Liver (tissue), 8 donors: ENCODE measurements at regions not wholly inside any gene's neighbourhood (a gene's known extent, or its start where the extent isn't known, plus 50 kb on each side); places are given as distances from the start of the nearest gene placed in this dataset.
A peak's percentile ranks its signal among the peaks of the same experiment; 100 is the strongest.

Source experiments
- DNase-seq: peaks from one replicate; pipeline ENCODE4 v3.0.0-alpha.2; 2017; ENCODE audit warnings: low spot score
- H3K27ac ChIP-seq, 2 donors: one replicate each; pipeline ENCODE4 v1.7.0; 2013; ENCODE audit warnings: inconsistent platforms in 2 of 2, low read length in 2 of 2, control low read depth in 1 of 2, low read depth in 1 of 2, mild to moderate bottlenecking in 1 of 2
- H3K27me3 ChIP-seq, 4 donors: one replicate each; pipeline versions ENCODE4 v1.6.1 to v1.7.0; 2013; ENCODE audit warnings: low read length in 3 of 4, inconsistent platforms in 1 of 4, mild to moderate bottlenecking in 1 of 4, moderate library complexity in 1 of 4; ENCODE audit not compliant: control insufficient read depth in 4 of 4, insufficient read depth in 4 of 4
- H3K36me3 ChIP-seq, 4 donors: one replicate each; pipeline versions ENCODE4 v1.6.1 to v1.7.0; 2013; ENCODE audit warnings: low read length in 3 of 4, mild to moderate bottlenecking in 3 of 4, low read depth in 1 of 4, moderate library complexity in 1 of 4; ENCODE audit not compliant: control insufficient read depth in 4 of 4, insufficient read depth in 3 of 4
- H3K4me1 ChIP-seq, 4 donors: one replicate each; pipeline versions ENCODE4 v1.6.1 to v1.7.0; 2013; ENCODE audit warnings: low read length in 3 of 4, mild to moderate bottlenecking in 3 of 4, moderate library complexity in 1 of 4; ENCODE audit not compliant: control insufficient read depth in 4 of 4, insufficient read depth in 4 of 4
- H3K4me3 ChIP-seq, 3 donors: one replicate each; pipeline versions ENCODE4 v1.6.1 to v1.7.0; 2013; ENCODE audit warnings: low read length in 3 of 3, control low read depth in 1 of 3, low read depth in 1 of 3, mild to moderate bottlenecking in 1 of 3
- H3K9ac ChIP-seq, 2 donors: one replicate each; pipeline ENCODE4 v1.7.0; 2013; ENCODE audit warnings: low read length in 2 of 2, mild to moderate bottlenecking in 2 of 2, moderate library complexity in 2 of 2, control low read depth in 1 of 2, low read depth in 1 of 2
- H3K9me3 ChIP-seq, 4 donors: one replicate each; pipeline versions ENCODE4 v1.6.1 to v1.7.0; 2013; ENCODE audit warnings: low read length in 3 of 4; ENCODE audit not compliant: control insufficient read depth in 4 of 4
- ATF3 ChIP-seq: IDR thresholded peaks from 2 replicates; pipeline ENCODE4 v1.6.1; 2016; ENCODE audit warnings: antibody characterized with exemption
- CTCF ChIP-seq: fragments of 150-350 bp; IDR thresholded peaks from 2 replicates; pipeline ENCODE4 v1.5.1; 2017; ENCODE audit warnings: improper control_type of control experiment, low read depth, low read length; ENCODE audit not compliant: missing input control
- EGR1 ChIP-seq, 2 donors: IDR thresholded peaks; 2 replicates each; pipeline ENCODE4 v1.6.1; 2016 to 2018; ENCODE audit warnings: antibody characterized with exemption in 2 of 2, low read depth in 2 of 2
- FOXA1 ChIP-seq: IDR thresholded peaks from 2 replicates; pipeline ENCODE4 v1.6.1; 2016; ENCODE audit warnings: antibody characterized with exemption
- FOXA2 ChIP-seq: IDR thresholded peaks from 2 replicates; pipeline ENCODE4 v1.6.1; 2016; ENCODE audit warnings: antibody characterized with exemption
- GABPA ChIP-seq, 2 donors: IDR thresholded peaks in 1 of 2; conservative IDR thresholded peaks in 1 of 2; 2 replicates each; pipeline ENCODE4 v1.6.1; 2016; ENCODE audit warnings: antibody characterized with exemption in 2 of 2, mild to moderate bottlenecking in 1 of 2, moderate library complexity in 1 of 2
- HNF4A ChIP-seq, 2 donors: conservative IDR thresholded peaks; 2 replicates each; pipeline ENCODE4 v1.6.1; 2016; ENCODE audit warnings: antibody characterized with exemption in 2 of 2, mild to moderate bottlenecking in 2 of 2
- HNF4G ChIP-seq: IDR thresholded peaks from 2 replicates; pipeline ENCODE4 v1.6.1; 2016; ENCODE audit warnings: antibody characterized with exemption
- JUND ChIP-seq, 2 donors: IDR thresholded peaks; 2 replicates each; pipeline ENCODE4 v1.6.1; 2016; ENCODE audit warnings: antibody characterized with exemption in 2 of 2
- MAX ChIP-seq: IDR thresholded peaks from 2 replicates; pipeline ENCODE4 v1.6.1; 2016; ENCODE audit warnings: antibody characterized with exemption
- NR2F2 ChIP-seq: IDR thresholded peaks from 2 replicates; pipeline ENCODE4 v1.6.1; 2016; ENCODE audit warnings: antibody characterized with exemption
- RAD21 ChIP-seq, 2 donors: IDR thresholded peaks; 2 replicates each; pipeline ENCODE4 v1.6.1; 2016; ENCODE audit warnings: antibody characterized with exemption in 2 of 2, mild to moderate bottlenecking in 2 of 2
- REST ChIP-seq: IDR thresholded peaks from 2 replicates; pipeline ENCODE4 v1.6.1; 2016; ENCODE audit warnings: antibody characterized with exemption, mild to moderate bottlenecking
- RXRA ChIP-seq, 2 donors: IDR thresholded peaks; 2 replicates each; pipeline ENCODE4 v1.6.1; 2017 to 2018; ENCODE audit warnings: antibody characterized with exemption in 2 of 2, mild to moderate bottlenecking in 1 of 2
- SP1 ChIP-seq: IDR thresholded peaks from 2 replicates; pipeline ENCODE4 v1.6.1; 2018; ENCODE audit warnings: antibody characterized with exemption, mild to moderate bottlenecking
- TAF1 ChIP-seq: conservative IDR thresholded peaks from 2 replicates; pipeline ENCODE4 v1.6.1; 2016; ENCODE audit warnings: antibody characterized with exemption, mild to moderate bottlenecking
- YY1 ChIP-seq: IDR thresholded peaks from 2 replicates; pipeline ENCODE4 v1.6.1; 2016; ENCODE audit warnings: antibody characterized with exemption, mild to moderate bottlenecking
- ZBTB33 ChIP-seq: IDR thresholded peaks from 2 replicates; pipeline ENCODE4 v1.6.1; 2016; ENCODE audit warnings: antibody characterized with exemption
- WGBS: extraction: QIAGEN DNeasy Blood & Tissue Kit; methylation state at CpG from one replicate; pipeline ENCODE4 v1.1.7; 2013; 5-methylcytosine and 5-hydroxymethylcytosine counted together
- donor health status: healthy.
- donor health status: healthy.
- donor health status: healthy.
- donor health status: healthy.
- donor health status: healthy.

GRCh38 chr14:26808407-26808806 lies 210.6 kb upstream of the NOVA1 start:
- WGBS: 25% methylated on average over 1 of the region's 1 CpG
- Histone ChIP-seq H3K9ac (no peak overlapping the region), H3K9me3 (no peaks in the 10 kb centered on the region), H3K27ac (no peak overlapping the region), H3K36me3 (no peaks in the 10 kb centered on the region), H3K4me1 (peaks cover 0 to 5% (median 0%) of the 10 kb centered on the region in 4 donors), H3K4me3 (no peak overlapping the region), H3K27me3 (no peaks in the 10 kb centered on the region)
- no peak for DNase-seq
- TF ChIP-seq HNF4A (conservative IDR thresholded peaks at IDR 0.05) (peak; percentile 59 to 93), HNF4G (no peak), TAF1 (no peak), ZBTB33 (no peak), REST (peak; percentile 36), RAD21 (IDR thresholded peaks at IDR 0.05) (no peak), FOXA1 (peak; percentile 87), ATF3 (no peak), SP1 (no peak), JUND (IDR thresholded peaks at IDR 0.05) (peak in 1 of 2 donors; percentile 58), NR2F2 (no peak), MAX (no peak), YY1 (peak; percentile 18), FOXA2 (peak; percentile 94), RXRA (IDR thresholded peaks at IDR 0.05) (peak in 1 of 2 donors; percentile 31), EGR1 (IDR thresholded peaks at IDR 0.05; ENCODE audit: low read depth in 2 of 2) (no peak), CTCF (no peak), GABPA (IDR thresholded peaks at IDR 0.05 in 1 of 2, conservative IDR thresholded peaks at IDR 0.05 in 1 of 2) (no peak)
